Pulmonary artery endothelial cell (primary cell): ENCODE measurements at regions not wholly inside any gene's neighbourhood (a gene's known extent, or its start where the extent isn't known, plus 50 kb on each side); places are given as distances from the start of the nearest gene placed in this dataset.

Source experiments
- DNase-seq: peaks from one replicate; pipeline ENCODE4 v3.0.0-alpha.2; 2011; ENCODE audit warnings: low read depth, low spot score

- no peak for DNase-seq
These were observed 137.3 kb downstream of the TWIST2 start for GRCh38 chr2:238985041-238985729.

GRCh38 chr2:238985931-238986446 lies 138.1 kb downstream of the TWIST2 start:
- DNase-seq = no peak

GRCh38 chr2:238986491-238987351 lies 138.8 kb downstream of the TWIST2 start:
- no peak for DNase-seq

- DNase-seq = no peak
These were observed 139.6 kb downstream of the TWIST2 start for GRCh38 chr2:238987352-238987981.

- DNase-seq = no peak
These were observed 140.2 kb downstream of the TWIST2 start for GRCh38 chr2:238988105-238988504.

GRCh38 chr2:238988752-238989151 lies 140.9 kb downstream of the TWIST2 start:
- no peak for DNase-seq

GRCh38 chr2:238989484-238989883 lies 141.6 kb downstream of the TWIST2 start:
- DNase-seq = no peak

- DNase-seq = no peak
These were observed 146.5 kb downstream of the TWIST2 start for GRCh38 chr2:238994432-238994831.

GRCh38 chr2:238994876-238995275 lies 147.0 kb downstream of the TWIST2 start:
- no peak for DNase-seq

- DNase-seq = no peak
These were observed 147.7 kb downstream of the TWIST2 start for GRCh38 chr2:238995634-238996033.

- DNase-seq = no peak
These were observed 148.6 kb downstream of the TWIST2 start for GRCh38 chr2:238996331-238997136.

GRCh38 chr2:238997137-238997390 lies 149.2 kb downstream of the TWIST2 start:
- DNase-seq = no peak

- DNase-seq = no peak
These were observed 149.8 kb downstream of the TWIST2 start for GRCh38 chr2:238997684-238998083.
